HK-2 (cell line): ENCODE measurements at regions not wholly inside any gene's neighbourhood (a gene's known extent, or its start where the extent isn't known, plus 50 kb on each side); places are given as distances from the start of the nearest gene placed in this dataset.
"Not testable (repeated sequence)": the region's sequence is repeated elsewhere in the genome, so short reads cannot be mapped to it uniquely, and the experiment has no call there.

Experiments
- DNase-seq: peaks from one replicate; pipeline ENCODE4 v3.0.0-alpha.2; 2018; ENCODE audit not compliant: unreplicated experiment

DNA sequence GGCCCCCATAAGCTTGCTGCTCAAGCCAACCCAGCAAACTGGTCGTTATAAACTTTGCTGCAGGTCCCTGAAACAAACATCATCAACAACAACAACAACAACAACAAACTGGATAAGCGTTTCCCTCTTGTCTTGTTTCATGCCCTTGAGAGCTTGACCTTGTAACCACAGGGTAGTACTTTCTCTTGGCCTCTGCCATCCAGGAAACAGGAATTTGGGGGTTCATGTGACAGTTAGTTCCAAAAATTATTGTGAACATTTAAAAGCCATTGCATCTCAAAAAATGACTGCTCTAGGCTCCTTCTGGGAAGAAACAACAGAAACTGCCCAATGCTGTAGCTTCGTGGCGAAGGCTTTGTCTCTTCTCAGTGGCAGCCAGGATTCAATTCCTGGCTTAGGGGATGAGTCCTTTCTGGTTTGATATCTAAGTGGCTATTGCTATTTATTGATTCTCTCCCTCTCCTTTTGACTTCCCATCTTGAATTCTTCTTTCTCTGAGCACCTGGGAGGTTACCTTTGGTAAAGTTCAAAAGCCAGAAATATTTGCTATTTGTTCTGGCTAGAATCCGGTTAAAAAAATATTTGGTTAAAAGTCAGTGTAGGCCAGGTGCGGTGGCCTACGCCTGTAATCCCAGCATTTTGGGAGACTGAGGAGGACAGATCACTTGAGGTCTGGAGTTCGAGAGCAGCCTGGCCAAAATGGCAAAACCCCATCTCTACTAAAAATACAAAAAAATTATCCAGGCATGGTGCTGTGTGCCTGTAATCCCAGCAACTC, 52.0 kb upstream of the CPM start:
- DNase-seq, result no peak

GRCh38 chr12:68997526-68997925, 64.6 kb upstream of the CPM start:
- DNase-seq, result not testable (repeated sequence)

DNA sequence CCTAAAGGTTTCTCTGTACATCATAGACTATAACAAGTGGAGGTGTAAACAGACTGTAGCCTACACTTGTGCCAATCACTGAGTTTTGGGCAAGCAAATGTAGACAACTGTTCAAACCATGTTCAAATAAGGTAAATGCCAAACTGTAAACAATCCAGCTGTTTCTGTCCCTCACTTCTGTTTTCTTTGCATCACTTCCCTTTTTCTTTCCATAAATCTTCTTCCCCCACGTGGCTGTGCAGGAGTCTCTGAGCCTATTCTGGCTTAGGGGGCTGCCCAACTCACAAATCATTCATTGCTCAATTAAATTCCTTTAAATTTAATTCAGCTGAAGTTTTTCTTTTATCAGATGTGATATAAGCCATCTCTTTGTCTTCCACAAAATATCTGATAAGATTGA, 65.1 kb upstream of the CPM start:
- no peak for DNase-seq

- no peak for DNase-seq
These were observed 67.1 kb upstream of the CPM start for GRCh38 chr12:69000074-69000473.

DNA sequence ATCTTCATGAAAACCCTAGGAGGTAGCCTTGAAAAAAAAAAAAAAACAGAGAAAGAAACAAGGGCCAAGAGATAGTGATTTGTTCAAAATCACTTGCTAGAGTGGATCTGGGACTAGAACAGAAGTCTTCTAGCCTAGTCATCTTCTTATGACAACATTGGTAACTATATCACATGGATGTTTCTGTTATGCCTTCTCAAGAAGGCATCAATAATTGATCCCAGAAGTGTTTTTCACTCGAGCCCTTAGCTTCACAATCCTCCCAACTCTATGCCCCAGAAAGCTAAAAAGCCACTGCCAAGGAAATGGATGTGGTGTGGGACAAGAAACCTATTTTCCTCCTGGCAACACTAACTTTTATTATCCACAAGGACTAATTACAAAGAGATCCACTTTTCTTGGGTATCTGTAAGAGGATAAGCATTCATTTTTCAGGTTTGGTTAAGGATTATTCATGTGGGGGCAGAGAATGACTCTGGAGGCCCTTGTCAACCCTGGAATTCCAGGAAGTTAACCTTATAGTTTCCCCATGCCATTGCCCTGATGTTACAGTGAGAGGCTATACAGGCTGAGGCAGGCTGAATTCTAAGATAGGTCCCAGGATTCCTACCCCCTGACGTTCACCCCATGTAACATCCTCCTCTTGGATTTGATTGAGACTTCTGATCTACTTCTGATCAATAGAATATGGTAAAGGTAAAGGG, 67.7 kb upstream of the CPM start:
- DNase-seq, result no peak

DNA sequence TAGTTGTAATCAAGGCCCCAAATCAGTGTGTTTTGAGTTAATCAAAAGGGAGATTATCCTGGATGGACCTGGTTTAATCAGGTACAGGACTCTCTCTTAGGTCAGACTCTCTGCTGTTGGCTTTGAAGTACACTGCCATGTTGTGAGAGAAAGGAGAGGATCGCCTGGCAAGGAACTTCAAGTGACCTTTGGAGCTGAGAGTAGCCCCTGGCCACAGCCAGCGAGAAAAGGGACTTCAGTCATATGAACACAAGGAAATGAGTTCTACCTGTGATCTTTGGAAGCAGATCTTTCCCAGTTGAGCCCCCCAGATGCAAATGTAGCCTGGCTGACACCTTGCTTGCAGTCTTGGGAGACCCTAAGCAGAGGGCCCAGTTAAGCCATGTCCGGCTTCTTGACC, 68.3 kb upstream of the CPM start:
- DNase-seq, result no peak

- DNase-seq, result no peak
These were observed 70.0 kb upstream of the CPM start for GRCh38 chr12:69002969-69003368.

DNA sequence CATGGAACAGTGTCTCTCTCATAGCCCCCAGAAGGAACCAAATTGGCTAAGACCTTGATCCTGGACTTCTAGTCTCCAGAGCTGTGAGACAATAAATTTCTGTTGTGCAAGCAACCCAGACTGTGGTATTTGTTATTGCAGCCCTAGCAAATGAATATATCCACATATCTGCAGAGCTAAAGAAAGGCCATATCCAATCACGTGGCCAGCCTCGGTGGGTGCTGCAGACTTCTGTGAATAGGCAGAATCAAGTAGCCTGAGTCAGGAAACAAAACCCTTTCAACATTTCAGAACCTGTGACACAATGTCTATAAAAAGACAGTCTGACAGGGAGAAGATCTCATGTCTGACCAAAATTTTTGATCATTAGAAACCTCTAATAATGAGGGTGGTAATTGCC, 71.0 kb upstream of the CPM start:
- no peak for DNase-seq

DNA sequence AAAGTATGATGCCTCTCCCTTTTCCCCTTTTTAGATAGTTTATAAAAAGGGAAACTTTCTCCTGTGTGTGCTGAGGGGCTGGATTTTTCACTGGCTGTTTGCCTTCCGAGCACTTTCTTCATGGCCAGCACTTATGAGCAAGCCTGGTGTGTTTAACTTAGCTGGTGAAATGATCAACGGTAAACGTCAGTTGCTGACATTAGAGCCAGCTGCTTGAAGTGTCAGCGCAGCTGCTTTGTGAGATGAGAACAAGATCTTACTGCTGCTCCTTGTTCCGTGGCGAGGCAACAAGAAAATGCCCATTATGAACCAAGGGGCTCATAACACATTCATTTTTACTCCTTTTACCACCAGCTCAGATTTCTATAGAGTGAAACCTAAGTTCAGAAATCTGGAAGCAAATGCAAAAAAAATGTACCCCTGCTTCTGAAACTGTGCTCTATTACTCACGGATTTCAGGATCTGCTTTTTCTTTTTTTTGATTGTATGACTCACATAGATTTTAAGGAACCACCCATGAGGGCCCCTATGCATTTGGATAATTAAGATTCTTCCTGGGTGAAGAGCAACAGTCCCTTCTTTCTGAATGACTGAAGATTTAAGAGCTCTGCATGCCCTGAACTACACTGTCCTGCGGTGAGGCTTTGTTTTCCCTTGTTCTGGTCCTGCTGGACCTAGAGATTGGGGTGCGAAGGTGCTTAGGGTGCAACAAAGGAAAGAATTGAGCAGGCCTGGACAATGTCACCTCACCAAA, 74.3 kb upstream of the CPM start:
- DNase-seq, result no peak

- no peak for DNase-seq
These were observed 74.9 kb upstream of the CPM start for GRCh38 chr12:69007855-69008351.

GRCh38 chr12:69008520-69008919, 75.5 kb upstream of the CPM start:
- no peak for DNase-seq

GRCh38 chr12:69014047-69014446, 81.1 kb upstream of the CPM start:
- DNase-seq, result no peak

GRCh38 chr12:69015017-69015416, 82.0 kb upstream of the CPM start:
- no peak for DNase-seq

GRCh38 chr12:69015831-69016230, 82.9 kb upstream of the CPM start:
- DNase-seq, result no peak

DNA sequence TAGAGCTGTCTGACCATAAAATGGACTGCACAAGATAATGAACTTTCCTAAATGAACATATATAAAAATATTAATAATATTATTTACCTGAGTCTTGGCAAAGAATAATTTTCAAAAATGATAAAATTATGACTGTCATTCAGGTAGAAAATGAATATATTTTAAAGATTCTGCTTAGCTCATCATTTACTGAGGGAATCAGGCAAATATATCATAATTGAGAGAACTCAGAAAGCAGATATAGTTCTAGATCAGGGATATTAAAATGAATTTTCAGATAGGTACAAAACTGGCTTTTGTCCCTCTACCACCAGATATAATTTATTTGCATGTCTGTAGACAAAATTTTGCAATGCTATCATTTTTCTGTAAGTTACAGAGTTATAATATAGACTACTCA, 86.1 kb upstream of the CPM start:
- DNase-seq, result no peak

- DNase-seq, result no peak
These were observed 86.9 kb upstream of the CPM start for GRCh38 chr12:69019910-69020309.

- no peak for DNase-seq
These were observed 89.7 kb upstream of the CPM start for GRCh38 chr12:69022674-69023073.

DNA sequence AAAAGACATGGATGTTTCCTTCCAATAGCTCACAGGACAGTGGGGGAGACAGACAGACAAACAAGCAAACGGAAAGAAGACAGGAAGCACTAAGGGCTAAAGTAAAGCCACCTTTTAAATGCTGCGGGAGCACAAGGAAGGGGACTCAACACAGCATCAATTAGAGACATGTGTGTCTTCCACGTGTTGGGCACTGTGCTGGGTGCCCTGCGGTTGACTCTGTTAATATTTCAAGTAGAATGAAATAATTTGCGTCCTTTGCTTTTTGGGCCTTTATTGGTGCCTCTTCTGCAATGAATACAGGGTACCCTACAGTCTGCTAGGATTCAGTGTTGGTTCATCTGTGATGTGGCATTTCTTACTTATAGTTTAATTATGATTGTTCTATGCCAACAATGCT, 90.9 kb upstream of the CPM start:
- DNase-seq, result peak; percentile 11

DNA sequence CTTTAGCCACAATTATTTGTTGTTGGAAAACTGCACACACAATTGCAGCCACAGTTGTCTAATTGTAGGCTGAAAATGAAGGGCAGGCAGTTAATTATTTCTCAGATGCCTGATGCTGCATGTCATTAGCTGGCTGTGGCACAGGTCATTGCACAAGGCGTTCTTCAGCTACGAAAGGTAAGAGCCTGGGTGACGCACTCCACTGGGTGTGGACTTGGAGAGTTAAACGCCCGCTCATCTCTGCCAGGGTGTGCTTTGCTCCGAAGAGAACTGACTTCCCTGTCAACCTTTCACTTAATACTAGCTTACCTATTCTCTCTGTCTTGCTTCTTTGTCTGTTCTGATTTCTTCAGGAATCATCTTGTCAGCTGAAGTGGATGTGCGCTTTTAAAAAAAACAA, 91.4 kb upstream of the CPM start:
- peak; percentile 82 for DNase-seq

- DNase-seq, result no peak
These were observed 91.9 kb upstream of the CPM start for GRCh38 chr12:69024907-69025306.

- DNase-seq, result no peak
These were observed 93.4 kb upstream of the CPM start for GRCh38 chr12:69026336-69026735.

DNA sequence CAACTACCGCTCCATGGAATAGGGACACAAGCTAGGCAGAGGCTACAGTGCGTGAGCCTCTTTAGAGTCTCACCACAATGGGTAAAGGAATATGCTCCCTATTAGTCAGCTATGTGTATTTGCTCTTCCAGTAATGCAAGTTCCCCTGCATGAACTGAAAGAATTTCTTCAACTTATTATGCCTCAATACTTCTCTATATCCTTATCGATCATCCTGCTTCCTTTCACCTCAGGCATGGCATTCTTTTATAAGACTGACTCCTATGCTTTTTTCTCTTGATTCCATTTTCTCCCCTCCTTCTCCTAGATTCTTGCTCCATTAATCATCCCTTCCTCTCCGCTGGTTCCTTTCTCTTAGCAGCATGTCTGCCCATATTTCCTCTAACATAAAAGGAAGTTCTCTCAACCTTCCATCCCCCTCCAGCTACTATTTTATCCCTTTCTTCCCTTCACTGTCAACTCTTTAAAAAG, 94.5 kb upstream of the CPM start:
- DNase-seq, result no peak
